GM23248 (cell line): ENCODE measurements at regions not wholly inside any gene's neighbourhood (a gene's known extent, or its start where the extent isn't known, plus 50 kb on each side); places are given as distances from the start of the nearest gene placed in this dataset.
A peak's percentile ranks its signal among the peaks of the same experiment; 100 is the strongest.

Source experiments
- DNase-seq: peaks from one replicate; pipeline ENCODE4 v3.0.0-alpha.2; 2015
- H2AFZ ChIP-seq: fragments of 200-600 bp; sonication (generic); 2 replicates; pipeline ENCODE4 v1.6.1; 2016; ENCODE audit warnings: antibody characterized with exemption
- H3F3A ChIP-seq: fragments of 200-600 bp; sonication (generic); 2 replicates; pipeline ENCODE4 v1.6.1; 2016; ENCODE audit warnings: mild to moderate bottlenecking, antibody characterized with exemption, mixed run types; ENCODE audit not compliant: insufficient read depth
- H3K27ac ChIP-seq: fragments of 200-600 bp; sonication (generic); 2 replicates; pipeline ENCODE4 v1.5.1; 2016; ENCODE audit warnings: mild to moderate bottlenecking
- H3K27me3 ChIP-seq: fragments of 200-600 bp; sonication (generic); replicated peaks from 2 replicates; pipeline ENCODE4 v1.6.1; 2016; ENCODE audit warnings: mild to moderate bottlenecking; ENCODE audit not compliant: insufficient read depth
- H3K36me3 ChIP-seq: fragments of 200-600 bp; sonication (generic); 2 replicates; pipeline ENCODE4 v1.6.1; 2016; ENCODE audit warnings: low read depth, mild to moderate bottlenecking
- H3K4me1 ChIP-seq: fragments of 200-600 bp; sonication (generic); 2 replicates; pipeline ENCODE4 v1.6.1; 2016; ENCODE audit warnings: mild to moderate bottlenecking; ENCODE audit not compliant: insufficient read depth
- H3K4me2 ChIP-seq: fragments of 200-600 bp; sonication (generic); one replicate; pipeline ENCODE4 v1.6.1; 2016; ENCODE audit warnings: mild to moderate bottlenecking; ENCODE audit not compliant: unreplicated experiment
- H3K4me3 ChIP-seq: fragments of 200-600 bp; sonication (generic); 2 replicates; pipeline ENCODE4 v1.5.1; 2016; ENCODE audit warnings: mild to moderate bottlenecking
- H3K79me2 ChIP-seq: fragments of 200-600 bp; sonication (generic); 2 replicates; pipeline ENCODE4 v1.6.1; 2016; ENCODE audit warnings: mild to moderate bottlenecking; ENCODE audit not compliant: insufficient read depth
- H3K9ac ChIP-seq: fragments of 200-600 bp; sonication (generic); 2 replicates; pipeline ENCODE4 v1.6.1; 2016; ENCODE audit warnings: mild to moderate bottlenecking
- H3K9me2 ChIP-seq: fragments of 200-600 bp; sonication (generic); 2 replicates; pipeline ENCODE4 v1.6.1; 2016; ENCODE audit warnings: mixed run types, mild to moderate bottlenecking, moderate library complexity; ENCODE audit not compliant: insufficient read depth
- H3K9me3 ChIP-seq: fragments of 200-600 bp; sonication (generic); one replicate; pipeline ENCODE4 v1.6.1; 2017; ENCODE audit warnings: low read depth
- H4K20me1 ChIP-seq: fragments of 200-600 bp; sonication (generic); 2 replicates; pipeline ENCODE4 v1.6.0; 2016; ENCODE audit not compliant: insufficient read depth
- EZH2 ChIP-seq: fragments of 200-600 bp; sonication (generic); IDR thresholded peaks from 2 replicates; pipeline ENCODE4 v1.6.1; 2018; ENCODE audit warnings: antibody characterized with exemption, mild to moderate bottlenecking; ENCODE audit not compliant: insufficient read depth, poor library complexity, severe bottlenecking
- EZH2phosphoT487 ChIP-seq: fragments of 200-600 bp; sonication (generic); IDR thresholded peaks from 2 replicates; pipeline ENCODE4 v1.6.1; 2018; ENCODE audit warnings: antibody characterized with exemption, moderate library complexity, mild to moderate bottlenecking, low read depth; ENCODE audit not compliant: insufficient read depth
- WGBS, 2 experiments: methylation state at CpG; one replicate each; pipeline ENCODE4 v1.1.6; 2015 to 2017; ENCODE audit warnings: low lambda C conversion rate in 2 of 2, low coverage in 1 of 2; ENCODE audit errors: missing lambda C conversion rate in 2 of 2; 5-methylcytosine and 5-hydroxymethylcytosine counted together
- in situ Hi-C: fragments of 300-500 bp; cut with MboI; formaldehyde crosslinking; loops from 2 replicates; pipeline ENCODE4 v1.15.0; 2020

DNA sequence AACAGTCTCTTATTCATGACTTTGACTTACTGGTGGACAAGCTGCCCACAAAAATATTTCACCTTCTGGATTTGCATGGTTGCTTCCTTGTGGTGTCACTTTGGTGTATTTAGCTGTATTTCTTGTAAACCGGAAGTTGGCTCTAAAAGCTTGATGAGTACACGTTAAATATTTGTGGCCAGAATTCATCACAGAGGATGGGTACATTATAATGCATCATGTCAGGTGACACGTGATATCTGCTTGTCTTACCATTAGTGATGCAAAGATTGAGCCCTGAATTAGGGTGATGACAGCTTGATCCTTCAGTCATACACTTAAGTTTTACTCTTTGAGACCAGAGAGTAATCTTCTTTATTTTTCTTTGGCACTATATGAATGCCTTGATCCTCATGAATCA is 188.3 kb upstream of the RPS6KA3 start:
- no peaks in the 10 kb centered on the region for H3K9me3 ChIP-seq
- WGBS, 2 experiments = 17 to 23% methylated on average over 3 of the region's 3 CpGs
- H3K27ac ChIP-seq = no peak overlapping the region
- no peak overlapping the region for H2AFZ ChIP-seq
- no peaks in the 10 kb centered on the region for H3F3A ChIP-seq
- peak; percentile 27 for DNase-seq
- no peaks in the 10 kb centered on the region for H3K27me3 ChIP-seq
- no peak overlapping the region for H3K4me3 ChIP-seq
- H3K4me1 ChIP-seq = peaks cover 8% of the 10 kb centered on the region
- no peaks in the 10 kb centered on the region for H3K9me2 ChIP-seq
- no peaks in the 10 kb centered on the region for H3K36me3 ChIP-seq
- H3K79me2 ChIP-seq = no peaks in the 10 kb centered on the region
- H3K9ac ChIP-seq = no peak overlapping the region
- H3K4me2 ChIP-seq = no peak overlapping the region
- TF ChIP-seq EZH2 (no peak), EZH2phosphoT487 (no peak)
- in situ Hi-C loops = no loop called here
- no peaks in the 10 kb centered on the region for H4K20me1 ChIP-seq

DNA sequence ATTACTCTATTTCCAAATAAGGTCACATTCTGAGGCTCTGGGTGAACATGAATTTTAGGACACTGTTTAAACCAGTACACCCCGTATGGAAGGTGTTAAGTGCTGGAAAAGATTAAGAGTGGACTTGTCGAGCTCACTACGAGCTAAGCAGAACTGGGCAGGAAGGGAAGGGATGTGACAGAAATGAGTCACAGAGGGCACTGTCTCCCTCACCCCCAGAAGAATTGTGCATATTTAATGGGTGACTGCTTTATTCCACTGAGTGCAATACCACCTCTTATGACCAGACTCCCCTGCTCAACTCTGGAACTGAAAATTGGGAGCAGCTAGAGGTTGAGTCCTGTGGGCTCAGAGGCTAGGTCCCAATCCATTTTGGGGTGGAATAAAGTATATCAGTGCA is 187.4 kb upstream of the RPS6KA3 start:
- Histone ChIP-seq H3K4me2 (peak overlapping the region; percentile 35), H3K4me3 (no peak overlapping the region)

DNA sequence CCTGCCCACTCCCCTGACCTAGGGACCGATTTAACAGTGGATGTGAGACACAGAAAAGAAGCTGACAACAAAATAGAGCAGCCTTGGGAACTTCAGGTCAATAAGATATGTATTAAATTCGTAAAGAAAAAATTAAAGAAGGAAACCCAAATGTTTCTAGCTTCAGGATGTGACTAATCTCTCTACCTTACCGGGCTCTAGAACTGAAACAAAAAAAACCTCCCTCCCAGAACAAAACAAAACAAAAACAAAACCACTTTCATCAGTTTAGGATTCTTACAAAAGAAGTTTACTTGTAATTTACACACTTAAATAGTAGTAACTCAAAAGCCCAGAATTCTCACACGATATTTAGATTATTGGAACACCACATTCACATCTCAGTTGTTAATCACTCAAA is 185.8 kb upstream of the RPS6KA3 start:
- no peak overlapping the region for H2AFZ ChIP-seq
- no peak for TF ChIP-seq EZH2
- no peak for TF ChIP-seq EZH2phosphoT487
- 71 to 83% methylated on average over 4 of the region's 4 CpGs for WGBS, 2 experiments
- H4K20me1 ChIP-seq = no peaks in the 10 kb centered on the region
- DNase-seq = no peak
- no peaks in the 10 kb centered on the region for H3K36me3 ChIP-seq
- H3K9me3 ChIP-seq = no peaks in the 10 kb centered on the region
- H3K4me1 ChIP-seq = peaks cover 8% of the 10 kb centered on the region
- in situ Hi-C loops = no loop called here
- H3K9me2 ChIP-seq = no peaks in the 10 kb centered on the region
- H3K9ac ChIP-seq = no peak overlapping the region
- no peaks in the 10 kb centered on the region for H3F3A ChIP-seq
- no peaks in the 10 kb centered on the region for H3K79me2 ChIP-seq
- no peak overlapping the region for H3K27ac ChIP-seq
- H3K4me3 ChIP-seq = no peak overlapping the region
- no peaks in the 10 kb centered on the region for H3K27me3 ChIP-seq
- H3K4me2 ChIP-seq = no peak overlapping the region

More for the DNA sequence above, 187.4 kb upstream of the RPS6KA3 start:
- peak; percentile 69 for DNase-seq
- H4K20me1 ChIP-seq = no peaks in the 10 kb centered on the region
- no peaks in the 10 kb centered on the region for H3K9me2 ChIP-seq
- no peaks in the 10 kb centered on the region for H3K36me3 ChIP-seq
- no peaks in the 10 kb centered on the region for H3F3A ChIP-seq
- H2AFZ ChIP-seq = no peak overlapping the region
- H3K4me1 ChIP-seq = peaks cover 8% of the 10 kb centered on the region
- WGBS, 2 experiments = 0% methylated on average over 3 of the region's 3 CpGs
- H3K79me2 ChIP-seq = no peaks in the 10 kb centered on the region
- no peak overlapping the region for H3K9ac ChIP-seq
- no peaks in the 10 kb centered on the region for H3K9me3 ChIP-seq
- no peak overlapping the region for H3K27ac ChIP-seq
- in situ Hi-C loops = no loop called here
- no peaks in the 10 kb centered on the region for H3K27me3 ChIP-seq
- no peak for TF ChIP-seq EZH2
- no peak for TF ChIP-seq EZH2phosphoT487

DNA sequence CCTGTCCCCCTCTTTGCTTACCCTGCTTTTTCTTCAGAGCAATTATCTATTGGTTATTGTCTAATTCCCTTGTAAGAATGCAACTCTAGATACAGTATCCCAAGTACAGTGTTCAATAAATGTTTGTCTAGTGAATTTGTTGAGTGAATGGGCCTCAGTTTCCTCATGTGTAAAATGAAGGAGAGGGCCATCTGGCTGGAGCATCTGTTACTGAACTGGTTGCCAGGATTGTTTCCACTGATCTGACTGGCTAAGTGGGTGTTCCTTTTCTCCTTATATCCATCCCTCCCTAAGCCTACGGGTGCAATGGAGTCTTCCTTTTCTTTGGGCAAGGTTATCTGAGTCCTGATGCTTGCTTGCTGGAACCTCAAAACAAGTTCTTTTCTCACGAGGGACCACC is 185.2 kb upstream of the RPS6KA3 start:
- no peak overlapping the region for H3K27ac ChIP-seq
- H3K4me2 ChIP-seq = no peak overlapping the region
- no peaks in the 10 kb centered on the region for H3K36me3 ChIP-seq
- DNase-seq = no peak
- no peaks in the 10 kb centered on the region for H3K9me2 ChIP-seq
- in situ Hi-C loops = no loop called here
- H3K27me3 ChIP-seq = no peaks in the 10 kb centered on the region
- H3K9me3 ChIP-seq = no peaks in the 10 kb centered on the region
- no peaks in the 10 kb centered on the region for H3K79me2 ChIP-seq
- no peak overlapping the region for H3K4me3 ChIP-seq
- H2AFZ ChIP-seq = no peak overlapping the region
- no peaks in the 10 kb centered on the region for H3F3A ChIP-seq
- no peaks in the 10 kb centered on the region for H4K20me1 ChIP-seq
- TF ChIP-seq EZH2phosphoT487 = no peak
- no peak for TF ChIP-seq EZH2
- no peak overlapping the region for H3K9ac ChIP-seq
- WGBS, 2 experiments = 100% methylated on average over 2 of the region's 2 CpGs
- peaks cover 8% of the 10 kb centered on the region for H3K4me1 ChIP-seq

DNA sequence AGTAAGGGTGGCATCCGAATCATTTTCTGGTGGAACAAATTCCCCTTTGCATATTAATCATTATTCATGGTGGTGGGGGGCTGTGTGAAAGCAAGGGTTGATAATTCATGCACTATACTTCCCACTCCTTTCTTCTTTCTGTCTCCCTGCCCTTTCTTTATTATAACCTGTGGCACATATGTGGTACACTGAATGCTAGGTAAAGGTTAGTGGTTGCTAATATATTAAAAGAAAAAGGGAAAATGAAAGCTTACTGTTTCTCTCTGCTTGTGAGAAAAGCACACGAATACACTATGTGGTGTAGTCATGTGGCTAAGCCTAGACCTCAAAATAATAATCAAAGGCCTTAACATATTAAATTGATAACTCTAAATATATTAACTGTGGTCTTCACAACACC is 178.4 kb upstream of the RPS6KA3 start:
- Histone ChIP-seq H3K9me2 (no peaks in the 10 kb centered on the region), H3K36me3 (no peaks in the 10 kb centered on the region), H3K27ac (no peak overlapping the region), H3F3A (no peaks in the 10 kb centered on the region), H2AFZ (no peak overlapping the region), H3K79me2 (no peaks in the 10 kb centered on the region), H4K20me1 (no peaks in the 10 kb centered on the region), H3K4me2 (no peak overlapping the region), H3K9ac (no peak overlapping the region), H3K4me1 (no peaks in the 10 kb centered on the region), H3K4me3 (no peak overlapping the region), H3K27me3 (no peaks in the 10 kb centered on the region), H3K9me3 (no peaks in the 10 kb centered on the region)
- 92 to 98% methylated on average over 2 of the region's 2 CpGs for WGBS, 2 experiments
- DNase-seq = no peak
- no peak for TF ChIP-seq EZH2phosphoT487
- TF ChIP-seq EZH2 = no peak
- in situ Hi-C loops = no loop called here
